Effector memory CD8-positive, alpha-beta T cell (primary cell): ENCODE measurements at regions not wholly inside any gene's neighbourhood (a gene's known extent, or its start where the extent isn't known, plus 50 kb on each side); places are given as distances from the start of the nearest gene placed in this dataset.
"Not testable (repeated sequence)": the region's sequence is repeated elsewhere in the genome, so short reads cannot be mapped to it uniquely, and the experiment has no call there.

Experiments
- ATAC-seq: fragments of 150-1000 bp; cut with Tn5 transposase; replicated peaks from 2 replicates; pipeline ENCODE4 v1.10.0; 2021; ENCODE audit warnings: mild to moderate bottlenecking, moderate library complexity
- DNase-seq, 3 experiments: peaks; one replicate each; pipeline ENCODE4 v3.0.0; 2021
- H3K27ac Mint-ChIP-seq, 2 donors: one replicate each; pipeline ENCODE4 v1.8.0; 2022; ENCODE audit warnings: mild to moderate bottlenecking in 2 of 2, mixed read lengths in 2 of 2, moderate library complexity in 2 of 2
- H3K27me3 Mint-ChIP-seq, 2 donors: one replicate each; pipeline ENCODE4 v1.8.0; 2022; ENCODE audit warnings: mixed read lengths in 2 of 2
- H3K36me3 Mint-ChIP-seq: one replicate; pipeline ENCODE4 v1.8.0; 2022; ENCODE audit warnings: mild to moderate bottlenecking, moderate library complexity, mixed read lengths; ENCODE audit not compliant: insufficient read depth
- H3K4me1 Mint-ChIP-seq, 2 donors: one replicate each; pipeline ENCODE4 v1.8.0; 2022; ENCODE audit warnings: low read depth in 2 of 2, mixed read lengths in 2 of 2
- H3K4me3 Mint-ChIP-seq, 2 donors: one replicate each; pipeline ENCODE4 v1.8.0; 2022; ENCODE audit warnings: mild to moderate bottlenecking in 2 of 2, mixed read lengths in 2 of 2, moderate library complexity in 2 of 2
- H3K9me3 Mint-ChIP-seq, 2 donors: one replicate each; pipeline ENCODE4 v1.8.0; 2022; ENCODE audit warnings: mixed read lengths in 2 of 2

DNA sequence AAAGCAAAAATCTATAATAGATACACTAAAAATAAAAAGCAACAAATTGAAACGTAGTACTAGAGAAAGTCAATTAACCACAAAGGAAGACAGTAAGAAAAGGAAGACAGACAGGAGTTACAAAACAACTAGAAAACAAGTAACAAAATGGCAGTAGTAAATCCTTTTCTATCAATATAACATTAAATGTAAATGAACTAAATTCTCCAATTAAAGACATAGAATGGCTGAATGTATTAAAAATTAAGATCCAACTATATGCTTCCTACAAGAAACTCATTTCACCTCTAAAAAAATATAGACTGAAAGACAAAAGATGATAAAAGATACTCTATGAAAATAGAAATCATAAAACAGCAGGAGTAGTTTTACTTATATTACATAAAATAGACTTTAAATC, 79.1 kb downstream of the CTH start:
- no peak overlapping the region for H3K4me3 Mint-ChIP-seq
- no peaks in the 10 kb centered on the region for H3K9me3 Mint-ChIP-seq
- H3K27me3 Mint-ChIP-seq = peaks cover 6 to 31% of the 10 kb centered on the region in 2 donors
- ATAC-seq = no peak
- no peaks in the 10 kb centered on the region for H3K4me1 Mint-ChIP-seq
- no peaks in the 10 kb centered on the region for H3K36me3 Mint-ChIP-seq
- no peak overlapping the region for H3K27ac Mint-ChIP-seq
- no peak for DNase-seq

DNA sequence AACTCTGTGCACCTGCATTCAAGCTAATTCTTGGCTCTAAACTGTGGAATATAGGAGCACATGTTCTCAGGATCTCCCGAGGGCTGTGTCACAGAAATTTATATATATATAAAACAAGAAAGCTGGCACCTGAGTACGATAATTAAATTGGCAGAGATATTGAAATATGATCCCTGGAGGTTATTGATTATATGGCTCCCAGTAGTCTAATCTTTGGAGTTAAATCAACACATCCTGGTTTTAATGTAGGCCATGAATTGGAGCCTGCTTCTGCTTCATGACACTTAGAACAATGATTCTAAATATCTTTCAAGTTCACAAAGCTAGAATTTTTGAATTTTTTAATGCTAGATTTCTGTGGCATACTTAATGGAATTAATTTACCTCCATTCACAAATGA, 84.3 kb downstream of the CTH start:
- no peak overlapping the region for H3K27ac Mint-ChIP-seq
- peaks cover 0 to 13% of the 10 kb centered on the region in 2 donors for H3K27me3 Mint-ChIP-seq
- no peaks in the 10 kb centered on the region for H3K4me1 Mint-ChIP-seq
- H3K4me3 Mint-ChIP-seq = no peak overlapping the region
- ATAC-seq (no peak), DNase-seq (no peak)
- H3K9me3 Mint-ChIP-seq = no peaks in the 10 kb centered on the region
- no peaks in the 10 kb centered on the region for H3K36me3 Mint-ChIP-seq

DNA sequence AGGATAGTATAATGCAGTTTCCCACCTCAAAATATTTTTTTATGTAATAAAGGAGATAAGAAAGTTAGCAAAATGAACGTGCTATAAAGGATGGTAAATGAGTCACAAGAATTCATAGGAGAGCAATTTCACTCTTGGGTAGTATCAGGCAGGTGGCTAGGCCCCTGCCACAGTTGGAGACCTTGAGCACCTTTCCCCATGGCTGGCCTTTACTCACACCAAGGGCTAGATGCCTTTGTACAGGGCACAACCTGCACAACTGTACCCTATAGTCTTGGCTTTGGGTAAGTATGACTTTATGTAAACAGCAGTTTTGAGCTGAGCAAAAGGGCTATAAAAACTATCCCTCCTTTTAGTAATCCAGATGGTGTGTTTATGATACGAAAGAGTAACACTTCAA, 85.1 kb downstream of the CTH start:
- no peaks in the 10 kb centered on the region for H3K4me1 Mint-ChIP-seq
- DNase-seq (no peak), ATAC-seq (no peak)
- H3K4me3 Mint-ChIP-seq = no peak overlapping the region
- H3K27me3 Mint-ChIP-seq = peaks cover 0 to 12% of the 10 kb centered on the region in 2 donors
- H3K27ac Mint-ChIP-seq = no peak overlapping the region
- no peaks in the 10 kb centered on the region for H3K36me3 Mint-ChIP-seq
- no peaks in the 10 kb centered on the region for H3K9me3 Mint-ChIP-seq

DNA sequence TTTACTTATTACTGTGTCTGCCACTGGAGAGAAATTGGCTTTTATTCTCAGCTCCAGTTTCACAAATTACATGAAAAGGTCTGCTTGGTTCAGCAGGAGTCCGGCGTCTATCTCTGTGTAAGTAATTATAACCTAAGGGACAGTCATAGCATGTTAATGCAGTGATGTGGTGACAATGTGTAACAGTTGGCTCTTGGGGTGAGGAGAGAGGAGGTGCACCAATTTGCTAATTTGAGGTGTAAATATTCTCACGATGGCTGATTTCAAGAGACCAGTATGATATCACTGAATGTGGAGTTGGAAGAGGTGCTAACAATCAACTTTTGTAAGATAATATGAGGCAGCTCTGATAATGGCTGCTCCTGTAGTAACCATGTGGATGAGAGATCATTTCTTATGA, 86.1 kb downstream of the CTH start:
- H3K27ac Mint-ChIP-seq = no peak overlapping the region
- H3K4me1 Mint-ChIP-seq = no peaks in the 10 kb centered on the region
- H3K27me3 Mint-ChIP-seq = peaks cover 0 to 7% of the 10 kb centered on the region in 2 donors
- H3K36me3 Mint-ChIP-seq = no peaks in the 10 kb centered on the region
- DNase-seq (no peak), ATAC-seq (no peak)
- H3K9me3 Mint-ChIP-seq = no peaks in the 10 kb centered on the region
- H3K4me3 Mint-ChIP-seq = no peak overlapping the region

DNA sequence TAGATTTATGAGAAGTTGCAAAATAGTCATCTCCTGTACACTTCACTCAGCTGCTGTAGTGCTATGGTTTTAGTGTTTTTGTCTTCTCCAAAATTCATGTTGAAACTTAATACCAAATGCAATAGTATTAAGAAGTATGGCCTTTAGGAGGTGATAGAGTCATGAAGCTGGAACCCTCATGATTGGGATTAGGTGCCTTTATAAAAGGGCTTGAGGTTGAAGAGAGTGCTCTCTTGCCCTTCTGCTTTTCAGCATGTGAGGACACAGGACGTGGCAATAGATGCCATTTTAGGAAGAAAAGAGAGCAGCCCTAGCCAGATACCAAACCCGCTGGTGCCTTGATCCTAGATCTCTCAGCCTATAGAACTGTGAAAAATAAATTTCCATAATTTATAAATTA, 87.6 kb downstream of the CTH start:
- DNase-seq (no peak), ATAC-seq (no peak)
- H3K4me3 Mint-ChIP-seq = no peak overlapping the region
- no peaks in the 10 kb centered on the region for H3K36me3 Mint-ChIP-seq
- no peaks in the 10 kb centered on the region for H3K9me3 Mint-ChIP-seq
- no peak overlapping the region for H3K27ac Mint-ChIP-seq
- H3K4me1 Mint-ChIP-seq = no peaks in the 10 kb centered on the region
- H3K27me3 Mint-ChIP-seq = peaks cover 0 to 13% of the 10 kb centered on the region in 2 donors

DNA sequence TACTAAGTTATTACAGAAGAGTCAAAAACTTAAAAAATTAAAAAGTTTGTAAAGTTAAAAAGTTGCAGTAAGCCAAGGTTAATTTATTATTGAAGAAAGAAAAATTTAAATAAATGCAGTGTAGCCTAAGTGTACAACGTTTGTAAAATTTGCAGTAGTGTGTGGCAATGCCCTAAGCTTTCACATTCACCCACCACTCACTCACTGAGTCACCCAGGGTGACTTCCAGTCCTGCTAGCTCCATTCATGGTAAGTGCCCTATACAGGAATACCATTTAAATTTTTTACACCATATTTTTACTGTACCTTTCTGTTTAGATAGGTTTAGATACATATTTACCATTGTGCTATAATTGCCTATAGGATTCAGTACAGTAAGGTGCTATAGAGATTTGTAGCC, 88.6 kb downstream of the CTH start:
- no peak for ATAC-seq
- H3K27me3 Mint-ChIP-seq = peaks cover 0 to 23% of the 10 kb centered on the region in 2 donors
- H3K4me3 Mint-ChIP-seq = no peak overlapping the region
- H3K4me1 Mint-ChIP-seq = no peaks in the 10 kb centered on the region
- no peaks in the 10 kb centered on the region for H3K9me3 Mint-ChIP-seq
- H3K36me3 Mint-ChIP-seq = no peaks in the 10 kb centered on the region
- H3K27ac Mint-ChIP-seq = no peak overlapping the region
- DNase-seq = no peak

DNA sequence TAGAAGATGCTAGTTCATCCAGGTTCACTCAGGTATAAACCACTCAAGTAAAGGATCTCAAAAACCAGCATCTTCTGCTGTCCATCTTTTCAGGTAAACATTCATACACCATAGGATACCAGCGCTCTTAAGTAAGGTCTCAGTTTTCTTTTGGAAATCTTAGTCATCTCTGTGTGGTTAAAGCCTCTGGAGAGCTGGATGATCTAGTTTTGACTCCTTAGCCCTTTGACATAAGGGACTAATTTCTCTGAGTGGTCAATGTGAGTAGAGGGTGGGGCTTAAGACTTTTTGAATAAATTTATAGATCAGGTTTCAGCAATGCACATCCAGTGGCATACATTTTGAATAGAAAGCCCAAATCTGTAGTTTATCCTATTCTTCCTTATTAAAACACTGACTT, 92.3 kb downstream of the CTH start:
- DNase-seq = no peak

DNA sequence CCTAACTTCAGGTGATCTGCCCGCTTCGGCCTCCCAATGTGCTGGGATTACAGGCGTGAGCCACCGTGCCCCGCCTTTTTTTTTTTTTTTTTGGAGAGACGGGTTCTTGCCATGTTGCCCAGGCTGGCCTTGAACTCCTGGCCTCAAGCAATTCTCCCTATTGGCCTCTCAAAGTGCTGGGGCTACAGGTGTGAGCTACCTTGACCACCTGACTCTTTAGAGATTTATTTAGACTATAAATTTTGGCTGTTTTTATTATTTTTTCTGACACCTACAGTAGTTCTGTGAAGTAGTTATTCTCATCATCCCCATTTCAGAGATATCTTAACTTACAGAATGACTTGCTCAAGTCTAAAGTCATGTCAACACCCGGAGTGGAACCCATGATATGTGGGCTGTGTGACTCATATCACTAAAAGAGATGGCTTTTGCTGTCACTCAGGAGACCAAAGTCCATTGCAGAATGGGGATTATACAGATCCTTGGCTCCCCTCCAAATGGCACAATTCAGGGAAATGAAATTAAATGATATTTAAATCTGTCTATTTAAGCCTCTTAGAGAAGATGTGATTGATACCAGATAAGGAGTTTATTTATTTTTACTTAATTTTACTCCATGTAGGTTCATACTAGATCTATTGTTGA, 93.2 kb downstream of the CTH start:
- H3K36me3 Mint-ChIP-seq = no peaks in the 10 kb centered on the region
- no peaks in the 10 kb centered on the region for H3K9me3 Mint-ChIP-seq
- H3K4me1 Mint-ChIP-seq = no peaks in the 10 kb centered on the region
- no peak overlapping the region for H3K4me3 Mint-ChIP-seq
- no peak overlapping the region for H3K27ac Mint-ChIP-seq
- DNase-seq (no peak), ATAC-seq (no peak)
- peaks cover 13 to 46% of the 10 kb centered on the region in 2 donors for H3K27me3 Mint-ChIP-seq

More for the DNA sequence above, 92.3 kb downstream of the CTH start:
- H3K4me1 Mint-ChIP-seq = no peaks in the 10 kb centered on the region
- no peaks in the 10 kb centered on the region for H3K9me3 Mint-ChIP-seq
- ATAC-seq = no peak
- H3K36me3 Mint-ChIP-seq = no peaks in the 10 kb centered on the region
- peaks cover 13 to 46% of the 10 kb centered on the region in 2 donors for H3K27me3 Mint-ChIP-seq
- no peak overlapping the region for H3K4me3 Mint-ChIP-seq
- H3K27ac Mint-ChIP-seq = no peak overlapping the region

DNA sequence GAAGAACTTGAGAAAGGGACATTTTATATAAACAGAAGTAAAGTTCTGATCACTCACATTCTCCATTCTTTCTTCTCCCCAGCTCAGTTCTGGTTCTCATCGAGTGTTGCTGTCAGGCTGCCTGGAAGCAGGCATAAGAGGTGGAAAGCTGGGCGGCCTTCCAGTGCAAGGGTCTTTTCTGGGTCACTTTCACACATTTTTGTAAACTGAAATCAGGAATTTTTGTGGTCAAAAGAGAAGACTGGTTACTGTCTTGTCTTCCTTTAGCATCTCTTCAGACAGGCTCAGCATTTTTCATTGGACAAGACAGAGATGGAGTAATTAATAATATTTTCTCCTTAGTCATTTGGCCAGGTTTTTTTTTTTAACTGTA, 93.7 kb downstream of the CTH start:
- no peak for DNase-seq

DNA sequence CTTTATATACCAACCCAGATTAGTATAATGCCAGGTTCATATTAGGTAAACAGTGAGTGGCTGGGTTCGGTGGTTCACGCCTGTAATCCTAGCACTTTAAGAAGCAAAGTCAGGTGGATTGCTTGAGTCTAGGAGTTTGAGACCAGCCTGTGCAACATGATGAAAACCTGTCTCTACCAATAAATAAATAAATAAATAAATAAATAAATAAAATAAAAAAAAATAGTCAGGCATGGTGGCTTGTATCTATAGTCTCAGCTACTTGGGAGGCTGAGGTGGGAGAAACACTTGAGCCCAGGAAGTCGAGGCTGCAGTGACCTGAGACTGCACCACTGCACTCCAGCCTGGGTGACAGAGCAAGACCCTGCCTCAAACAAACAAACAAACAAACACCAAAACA, 96.9 kb downstream of the CTH start:
- H3K4me1 Mint-ChIP-seq, H3K9me3 Mint-ChIP-seq, DNase-seq, ATAC-seq, H3K4me3 Mint-ChIP-seq, H3K27ac Mint-ChIP-seq, H3K36me3 Mint-ChIP-seq: not testable (repeated sequence)
- H3K27me3 Mint-ChIP-seq = peaks cover 20 to 39% of the 10 kb centered on the region in 2 donors

More for the DNA sequence above, 93.7 kb downstream of the CTH start:
- Mint-ChIP-seq H3K27me3 (peaks cover 13 to 46% of the 10 kb centered on the region in 2 donors), H3K4me3 (no peak overlapping the region), H3K36me3 (no peaks in the 10 kb centered on the region), H3K4me1 (no peaks in the 10 kb centered on the region), H3K9me3 (no peaks in the 10 kb centered on the region), H3K27ac (no peak overlapping the region)
- no peak for ATAC-seq

DNA sequence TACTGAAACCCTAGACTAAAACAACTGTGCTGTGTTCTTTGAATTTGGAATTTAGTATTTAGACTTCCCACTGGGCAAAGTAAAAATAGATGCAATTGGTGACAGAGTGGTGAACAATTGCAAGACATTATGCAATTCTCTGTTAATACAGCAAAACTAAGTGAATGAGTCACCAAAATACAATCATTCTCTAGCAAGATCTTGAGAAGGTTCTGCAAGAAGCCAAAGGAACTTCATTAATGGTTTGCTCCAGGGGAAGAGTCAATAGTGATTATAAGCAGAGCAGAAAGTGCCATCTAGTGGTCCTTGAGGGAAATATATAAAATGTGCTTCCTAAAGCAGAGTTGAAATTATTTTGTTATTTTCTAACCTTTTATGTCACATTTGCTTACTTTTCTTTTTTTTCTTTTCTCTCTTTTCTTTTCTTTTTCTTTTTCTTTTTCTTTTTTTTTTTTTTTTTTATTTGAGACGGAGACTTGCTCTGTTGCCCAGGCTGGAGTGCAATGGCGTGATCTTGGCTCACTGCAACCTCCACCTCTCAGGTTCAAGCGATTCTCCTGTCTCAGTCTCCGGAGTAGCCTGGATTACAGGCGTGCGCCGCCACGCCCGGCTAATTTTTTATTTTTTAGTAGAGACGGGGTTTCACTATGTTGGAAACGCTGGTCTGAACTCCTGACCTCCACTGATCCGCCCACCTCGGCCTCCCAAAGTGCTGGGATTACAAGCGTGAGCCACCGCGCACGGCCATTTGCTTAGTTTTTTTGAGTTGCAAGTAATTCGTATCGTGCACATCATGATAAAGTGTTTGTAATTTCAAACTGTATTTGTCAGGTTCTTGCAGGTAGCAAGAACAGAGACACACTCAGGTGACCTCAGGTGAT, 99.2 kb downstream of the CTH start:
- no peak overlapping the region for H3K4me3 Mint-ChIP-seq
- no peaks in the 10 kb centered on the region for H3K9me3 Mint-ChIP-seq
- no peaks in the 10 kb centered on the region for H3K36me3 Mint-ChIP-seq
- no peak for DNase-seq
- H3K4me1 Mint-ChIP-seq = no peaks in the 10 kb centered on the region
- peak; percentile 65 for ATAC-seq
- peaks cover 20% of the 10 kb centered on the region in 2 donors for H3K27me3 Mint-ChIP-seq
- H3K27ac Mint-ChIP-seq = no peak overlapping the region

DNA sequence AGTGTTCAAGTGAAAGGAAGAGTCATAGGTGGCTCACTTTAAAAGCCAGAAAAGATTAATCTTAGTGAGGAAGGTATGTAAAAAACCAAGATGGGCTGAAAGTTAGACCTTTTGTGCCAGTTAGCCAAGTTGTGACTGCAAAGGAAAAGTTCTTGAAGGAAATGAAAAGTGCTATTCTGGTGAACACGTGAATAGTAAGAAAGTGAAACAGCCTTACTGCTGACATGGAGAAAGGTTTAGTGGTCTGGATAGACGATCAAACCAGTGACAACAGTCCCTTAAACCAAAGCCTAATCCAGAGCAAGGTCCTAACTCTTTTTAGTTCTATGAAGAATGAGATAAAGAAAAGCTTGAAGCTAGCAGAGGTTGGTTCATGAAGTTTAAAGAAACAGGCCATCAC, 106.4 kb downstream of the CTH start:
- ATAC-seq (no peak), DNase-seq (no peak)
- Mint-ChIP-seq H3K27ac (no peak overlapping the region), H3K4me1 (no peaks in the 10 kb centered on the region), H3K36me3 (no peaks in the 10 kb centered on the region), H3K9me3 (no peaks in the 10 kb centered on the region), H3K27me3 (no peaks in the 10 kb centered on the region), H3K4me3 (no peak overlapping the region)

DNA sequence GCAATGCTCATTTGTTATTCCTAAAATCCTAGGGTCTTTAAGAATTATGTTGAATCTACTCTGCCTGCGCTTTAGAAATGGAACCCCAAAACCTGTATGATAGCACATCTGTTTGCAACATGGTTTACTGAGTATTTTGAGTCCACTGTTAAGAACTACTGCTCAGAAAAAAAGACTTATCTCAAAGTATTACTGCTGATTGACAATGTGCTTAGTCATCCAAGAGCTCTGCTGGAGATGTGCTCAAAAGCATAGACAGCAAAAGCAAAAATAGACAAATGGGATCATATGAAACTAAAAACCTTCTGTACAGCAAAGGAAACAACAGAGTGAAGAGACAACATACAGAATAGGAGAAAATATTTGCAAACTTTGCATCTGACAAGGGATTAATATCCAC, 107.0 kb downstream of the CTH start:
- H3K4me3 Mint-ChIP-seq = no peak overlapping the region
- no peak for DNase-seq
- H3K4me1 Mint-ChIP-seq = no peaks in the 10 kb centered on the region
- H3K27me3 Mint-ChIP-seq = no peaks in the 10 kb centered on the region
- no peak overlapping the region for H3K27ac Mint-ChIP-seq
- no peak for ATAC-seq
- no peaks in the 10 kb centered on the region for H3K9me3 Mint-ChIP-seq
- H3K36me3 Mint-ChIP-seq = no peaks in the 10 kb centered on the region
